ENCODE measurements at regions not wholly inside any gene's neighbourhood (a gene's known extent, or its start where the extent isn't known, plus 50 kb on each side); places are given as distances from the start of the nearest gene placed in this dataset.

GRCh38 chr12:63041601-63042000 is 106.7 kb upstream of the PPM1H start:
- Histone ChIP-seq H3K36me3 (ENCODE audit: control insufficient read depth in 1 of 2, insufficient read depth in 2 of 2, low read length in 2 of 2) (no peaks in the 10 kb centered on the region), H3K9ac (ENCODE audit: low read depth in 1 of 2, low read length in 2 of 2) (no peak overlapping the region), H3K27me3 (ENCODE audit: control insufficient read depth in 1 of 2, insufficient read depth in 2 of 2, low read length in 2 of 2) (no peaks in the 10 kb centered on the region), H3K9me3 (ENCODE audit: control insufficient read depth in 1 of 2, low read length in 2 of 2) (no peaks in the 10 kb centered on the region), H3K4me1 (ENCODE audit: control insufficient read depth in 1 of 2, insufficient read depth in 2 of 2, low read length in 2 of 2) (no peaks in the 10 kb centered on the region), H3K27ac (ENCODE audit: low read depth, low read length) (no peak overlapping the region), H3K4me3 (ENCODE audit: low read depth in 1 of 2, low read length in 2 of 2) (no peak overlapping the region)

- no peak overlapping the region for H3K27ac ChIP-seq (ENCODE audit: low read depth, low read length)
- no peaks in the 10 kb centered on the region for H3K4me1 ChIP-seq (ENCODE audit: control insufficient read depth in 1 of 2, insufficient read depth in 2 of 2, low read length in 2 of 2)
- H3K9me3 ChIP-seq (ENCODE audit: control insufficient read depth in 1 of 2, low read length in 2 of 2) = no peaks in the 10 kb centered on the region
- no peaks in the 10 kb centered on the region for H3K36me3 ChIP-seq (ENCODE audit: control insufficient read depth in 1 of 2, insufficient read depth in 2 of 2, low read length in 2 of 2)
- no peak overlapping the region for H3K9ac ChIP-seq (ENCODE audit: low read depth in 1 of 2, low read length in 2 of 2)
- no peak overlapping the region for H3K4me3 ChIP-seq (ENCODE audit: low read depth in 1 of 2, low read length in 2 of 2)
- no peaks in the 10 kb centered on the region for H3K27me3 ChIP-seq (ENCODE audit: control insufficient read depth in 1 of 2, insufficient read depth in 2 of 2, low read length in 2 of 2)
Measured at GRCh38 chr12:63040526-63041220, 105.7 kb upstream of the PPM1H start.

- no peaks in the 10 kb centered on the region for H3K4me1 ChIP-seq (ENCODE audit: control insufficient read depth in 1 of 2, insufficient read depth in 2 of 2, low read length in 2 of 2)
- H3K27ac ChIP-seq (ENCODE audit: low read depth, low read length) = no peak overlapping the region
- no peaks in the 10 kb centered on the region for H3K27me3 ChIP-seq (ENCODE audit: control insufficient read depth in 1 of 2, insufficient read depth in 2 of 2, low read length in 2 of 2)
- no peak overlapping the region for H3K4me3 ChIP-seq (ENCODE audit: low read depth in 1 of 2, low read length in 2 of 2)
- H3K9me3 ChIP-seq (ENCODE audit: control insufficient read depth in 1 of 2, low read length in 2 of 2) = no peaks in the 10 kb centered on the region
- H3K36me3 ChIP-seq (ENCODE audit: control insufficient read depth in 1 of 2, insufficient read depth in 2 of 2, low read length in 2 of 2) = no peaks in the 10 kb centered on the region
- H3K9ac ChIP-seq (ENCODE audit: low read depth in 1 of 2, low read length in 2 of 2) = no peak overlapping the region
Measured at GRCh38 chr12:63038713-63039100, 103.8 kb upstream of the PPM1H start.

GRCh38 chr12:63037746-63038712 is 103.1 kb upstream of the PPM1H start:
- no peak overlapping the region for H3K4me3 ChIP-seq (ENCODE audit: low read depth in 1 of 2, low read length in 2 of 2)
- H3K36me3 ChIP-seq (ENCODE audit: control insufficient read depth in 1 of 2, insufficient read depth in 2 of 2, low read length in 2 of 2) = no peaks in the 10 kb centered on the region
- H3K27ac ChIP-seq (ENCODE audit: low read depth, low read length) = no peak overlapping the region
- no peak overlapping the region for H3K9ac ChIP-seq (ENCODE audit: low read depth in 1 of 2, low read length in 2 of 2)
- H3K27me3 ChIP-seq (ENCODE audit: control insufficient read depth in 1 of 2, insufficient read depth in 2 of 2, low read length in 2 of 2) = no peaks in the 10 kb centered on the region
- H3K9me3 ChIP-seq (ENCODE audit: control insufficient read depth in 1 of 2, low read length in 2 of 2) = no peaks in the 10 kb centered on the region
- H3K4me1 ChIP-seq (ENCODE audit: control insufficient read depth in 1 of 2, insufficient read depth in 2 of 2, low read length in 2 of 2) = no peaks in the 10 kb centered on the region

DNA sequence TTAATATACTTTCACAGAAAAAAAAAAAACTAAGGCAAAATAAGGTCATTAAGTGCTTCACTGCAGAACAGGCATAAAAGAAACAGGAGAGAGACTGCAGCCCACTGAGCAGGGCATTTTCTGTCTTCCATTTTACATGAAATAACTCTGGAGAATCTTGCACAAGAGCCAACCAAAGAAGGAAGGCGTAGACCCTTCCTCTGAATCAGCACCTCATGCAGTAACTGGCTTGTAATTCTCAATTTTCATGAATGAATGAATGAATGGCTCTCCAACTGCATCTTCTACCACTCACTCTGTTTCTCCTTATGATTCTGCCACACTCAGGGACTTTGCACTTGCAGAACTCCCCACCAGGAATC is 102.0 kb upstream of the PPM1H start:
- Histone ChIP-seq H3K27me3 (ENCODE audit: control insufficient read depth in 1 of 2, insufficient read depth in 2 of 2, low read length in 2 of 2) (no peaks in the 10 kb centered on the region), H3K9ac (ENCODE audit: low read depth in 1 of 2, low read length in 2 of 2) (no peak overlapping the region), H3K27ac (ENCODE audit: low read depth, low read length) (no peak overlapping the region), H3K4me1 (ENCODE audit: control insufficient read depth in 1 of 2, insufficient read depth in 2 of 2, low read length in 2 of 2) (no peaks in the 10 kb centered on the region), H3K36me3 (ENCODE audit: control insufficient read depth in 1 of 2, insufficient read depth in 2 of 2, low read length in 2 of 2) (no peaks in the 10 kb centered on the region), H3K4me3 (ENCODE audit: low read depth in 1 of 2, low read length in 2 of 2) (no peak overlapping the region), H3K9me3 (ENCODE audit: control insufficient read depth in 1 of 2, low read length in 2 of 2) (no peaks in the 10 kb centered on the region)

DNA sequence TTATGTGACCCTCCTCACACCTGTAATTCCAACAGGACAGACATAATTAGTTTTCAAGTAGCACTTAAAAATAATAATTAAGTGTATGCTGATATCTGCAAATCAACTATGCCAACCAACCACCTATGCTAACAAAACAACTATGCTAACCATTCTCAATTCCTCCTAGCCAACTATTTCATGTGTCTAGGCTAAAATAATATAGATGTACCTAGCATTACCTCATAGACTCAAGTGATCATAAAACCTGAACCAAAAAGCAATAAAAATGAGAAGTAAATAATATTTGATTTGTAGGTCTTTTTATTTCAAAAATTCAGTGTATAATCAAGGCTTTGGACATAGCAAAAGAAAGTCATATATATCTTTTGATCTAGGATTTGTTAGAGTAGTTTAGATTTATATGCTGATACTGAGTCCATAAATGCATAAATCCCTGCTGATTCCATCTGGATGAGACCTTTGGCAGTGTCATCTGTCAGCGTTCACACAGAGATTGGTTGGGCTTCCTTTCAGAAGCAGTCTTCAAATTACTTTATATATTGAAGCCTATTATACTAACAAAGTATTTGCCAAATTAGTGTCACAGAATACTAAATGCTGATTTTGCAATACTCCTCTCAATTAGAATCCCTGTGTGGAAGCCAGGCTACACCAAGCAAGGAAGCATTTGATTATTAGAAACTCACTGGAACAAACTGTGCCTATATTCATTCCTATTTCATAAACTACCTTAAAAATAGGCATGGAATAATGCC is 101.4 kb upstream of the PPM1H start:
- no peaks in the 10 kb centered on the region for H3K4me1 ChIP-seq (ENCODE audit: control insufficient read depth in 1 of 2, insufficient read depth in 2 of 2, low read length in 2 of 2)

DNA sequence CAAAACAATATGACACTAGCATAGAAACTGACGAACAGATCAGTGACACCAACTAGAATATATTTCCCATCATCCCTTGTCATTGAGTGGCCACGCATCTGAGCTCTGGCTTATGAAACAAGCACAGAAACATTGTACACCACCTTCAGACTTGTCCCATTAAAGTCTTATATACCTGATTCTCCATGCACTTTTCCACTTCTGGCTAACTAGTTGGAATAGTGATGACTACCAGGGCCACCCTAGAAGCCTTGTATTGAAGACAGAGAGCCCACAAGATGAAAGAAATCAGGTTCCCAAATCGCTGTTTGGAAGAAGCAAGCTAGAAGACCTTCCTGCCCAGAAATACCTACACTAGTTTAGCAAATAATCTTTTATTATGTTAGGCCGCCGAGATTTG is 99.7 kb upstream of the PPM1H start:
- Histone ChIP-seq H3K27me3 (ENCODE audit: control insufficient read depth in 1 of 2, insufficient read depth in 2 of 2, low read length in 2 of 2) (no peaks in the 10 kb centered on the region), H3K4me3 (ENCODE audit: low read depth in 1 of 2, low read length in 2 of 2) (no peak overlapping the region), H3K9me3 (ENCODE audit: control insufficient read depth in 1 of 2, low read length in 2 of 2) (no peaks in the 10 kb centered on the region), H3K4me1 (ENCODE audit: control insufficient read depth in 1 of 2, insufficient read depth in 2 of 2, low read length in 2 of 2) (no peaks in the 10 kb centered on the region), H3K36me3 (ENCODE audit: control insufficient read depth in 1 of 2, insufficient read depth in 2 of 2, low read length in 2 of 2) (no peaks in the 10 kb centered on the region), H3K9ac (ENCODE audit: low read depth in 1 of 2, low read length in 2 of 2) (no peak overlapping the region), H3K27ac (ENCODE audit: low read depth, low read length) (no peak overlapping the region)

More for the DNA sequence above, 101.4 kb upstream of the PPM1H start:
- Histone ChIP-seq H3K4me3 (ENCODE audit: low read depth in 1 of 2, low read length in 2 of 2) (no peak overlapping the region), H3K36me3 (ENCODE audit: control insufficient read depth in 1 of 2, insufficient read depth in 2 of 2, low read length in 2 of 2) (no peaks in the 10 kb centered on the region), H3K27ac (ENCODE audit: low read depth, low read length) (no peak overlapping the region), H3K9me3 (ENCODE audit: control insufficient read depth in 1 of 2, low read length in 2 of 2) (no peaks in the 10 kb centered on the region), H3K9ac (ENCODE audit: low read depth in 1 of 2, low read length in 2 of 2) (no peak overlapping the region), H3K27me3 (ENCODE audit: control insufficient read depth in 1 of 2, insufficient read depth in 2 of 2, low read length in 2 of 2) (no peaks in the 10 kb centered on the region)

- H3K9me3 ChIP-seq (ENCODE audit: control insufficient read depth in 1 of 2, low read length in 2 of 2) = no peaks in the 10 kb centered on the region
- H3K27me3 ChIP-seq (ENCODE audit: control insufficient read depth in 1 of 2, insufficient read depth in 2 of 2, low read length in 2 of 2) = no peaks in the 10 kb centered on the region
- no peaks in the 10 kb centered on the region for H3K36me3 ChIP-seq (ENCODE audit: control insufficient read depth in 1 of 2, insufficient read depth in 2 of 2, low read length in 2 of 2)
- H3K27ac ChIP-seq (ENCODE audit: low read depth, low read length) = no peak overlapping the region
- H3K9ac ChIP-seq (ENCODE audit: low read depth in 1 of 2, low read length in 2 of 2) = no peak overlapping the region
- H3K4me1 ChIP-seq (ENCODE audit: control insufficient read depth in 1 of 2, insufficient read depth in 2 of 2, low read length in 2 of 2) = no peaks in the 10 kb centered on the region
- no peak overlapping the region for H3K4me3 ChIP-seq (ENCODE audit: low read depth in 1 of 2, low read length in 2 of 2)
Measured at GRCh38 chr12:63029676-63030075, 94.7 kb upstream of the PPM1H start.

DNA sequence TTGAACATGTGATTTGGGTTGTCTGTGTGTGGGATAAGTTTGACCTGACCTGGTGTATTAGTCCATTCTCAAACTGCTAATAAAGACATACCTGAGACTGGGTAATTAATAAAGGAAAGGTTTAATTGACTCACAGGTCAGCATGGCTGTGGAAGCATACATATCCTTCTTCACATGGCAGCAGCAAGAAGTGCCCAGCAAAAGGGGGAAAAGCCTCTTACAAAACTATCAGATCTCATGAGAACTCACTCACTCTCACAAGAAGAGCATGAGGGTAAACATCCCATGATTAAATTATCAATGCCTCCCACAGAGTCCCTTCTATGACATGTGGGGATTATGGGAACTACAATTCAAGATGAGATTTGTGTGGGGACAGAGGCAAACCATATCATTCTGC is 94.0 kb upstream of the PPM1H start:
- Histone ChIP-seq H3K4me1 (ENCODE audit: control insufficient read depth in 1 of 2, insufficient read depth in 2 of 2, low read length in 2 of 2) (no peaks in the 10 kb centered on the region), H3K27me3 (ENCODE audit: control insufficient read depth in 1 of 2, insufficient read depth in 2 of 2, low read length in 2 of 2) (no peaks in the 10 kb centered on the region), H3K27ac (ENCODE audit: low read depth, low read length) (no peak overlapping the region), H3K36me3 (ENCODE audit: control insufficient read depth in 1 of 2, insufficient read depth in 2 of 2, low read length in 2 of 2) (no peaks in the 10 kb centered on the region), H3K9me3 (ENCODE audit: control insufficient read depth in 1 of 2, low read length in 2 of 2) (no peaks in the 10 kb centered on the region), H3K4me3 (ENCODE audit: low read depth in 1 of 2, low read length in 2 of 2) (no peak overlapping the region), H3K9ac (ENCODE audit: low read depth in 1 of 2, low read length in 2 of 2) (no peak overlapping the region)

DNA sequence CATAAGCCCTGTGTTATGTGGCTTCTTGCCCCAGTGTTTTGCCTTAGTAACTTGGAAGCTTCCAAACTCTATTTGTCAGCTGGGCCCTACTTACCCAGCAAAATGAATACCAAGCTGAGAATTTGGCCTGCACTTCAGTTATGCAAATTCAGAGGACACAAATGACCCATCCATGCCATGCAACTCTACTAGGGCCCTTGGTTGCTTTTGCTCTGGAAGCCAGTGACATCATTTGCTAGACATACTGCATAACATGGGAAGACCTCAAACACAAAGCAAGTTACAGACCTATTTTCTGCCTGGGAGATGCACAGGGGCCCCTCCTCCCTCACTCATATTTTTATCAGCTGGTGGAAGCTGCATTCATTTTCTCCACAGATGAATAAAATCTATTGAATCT is 90.2 kb upstream of the PPM1H start:
- Histone ChIP-seq H3K27ac (ENCODE audit: low read depth, low read length) (no peak overlapping the region), H3K9me3 (ENCODE audit: control insufficient read depth in 1 of 2, low read length in 2 of 2) (no peaks in the 10 kb centered on the region)

More for the DNA sequence above, 90.2 kb upstream of the PPM1H start:
- Histone ChIP-seq H3K27me3 (ENCODE audit: control insufficient read depth in 1 of 2, insufficient read depth in 2 of 2, low read length in 2 of 2) (no peaks in the 10 kb centered on the region), H3K36me3 (ENCODE audit: control insufficient read depth in 1 of 2, insufficient read depth in 2 of 2, low read length in 2 of 2) (no peaks in the 10 kb centered on the region), H3K4me1 (ENCODE audit: control insufficient read depth in 1 of 2, insufficient read depth in 2 of 2, low read length in 2 of 2) (no peaks in the 10 kb centered on the region), H3K9ac (ENCODE audit: low read depth in 1 of 2, low read length in 2 of 2) (no peak overlapping the region), H3K4me3 (ENCODE audit: low read depth in 1 of 2, low read length in 2 of 2) (no peak overlapping the region)
